Naive thymus-derived CD4-positive, alpha-beta T cell (primary cell): ENCODE measurements at regions not wholly inside any gene's neighbourhood (a gene's known extent, or its start where the extent isn't known, plus 50 kb on each side); places are given as distances from the start of the nearest gene placed in this dataset.

Experiments
- ATAC-seq: fragments of 150-1000 bp; cut with Tn5 transposase; 2 replicates; pipeline ENCODE4 v1.10.0; 2021; ENCODE audit warnings: mild to moderate bottlenecking, moderate library complexity
- CTCF ChIA-PET: fragments of 350-600 bp; sonication (Branson Sonifier 250); formaldehyde crosslinking; loops from one replicate; lab custom pipeline; 2021; ENCODE audit warnings: antibody characterized with exemption; lab: Charles Lee
- POLR2A ChIA-PET: fragments of 350-600 bp; sonication (Branson Sonifier 250); formaldehyde crosslinking; loops from one replicate; lab custom pipeline; 2021; ENCODE audit warnings: antibody characterized with exemption, inconsistent platforms; lab: Charles Lee
- DNase-seq, 9 donors: peaks; one replicate each; pipeline versions ENCODE4 v3.0.0 to v3.0.0-alpha.2; 2020 to 2022; ENCODE audit warnings: mixed read lengths in 1 of 9
- H3K27ac ChIP-seq: one replicate; pipeline ENCODE4 v1.7.0; 2013; ENCODE audit warnings: mild to moderate bottlenecking, low read depth, low read length, moderate library complexity
- H3K27me3 ChIP-seq, 2 donors: one replicate each; pipeline ENCODE4 v1.7.0; 2013; ENCODE audit warnings: low read length in 2 of 2, mild to moderate bottlenecking in 2 of 2, moderate library complexity in 2 of 2; ENCODE audit not compliant: control insufficient read depth in 2 of 2, insufficient read depth in 2 of 2
- H3K36me3 ChIP-seq, 3 experiments: 1 replicate in 2 of 3; 2 replicates in 1 of 3; pipeline ENCODE4 v1.7.0; 2013; ENCODE audit warnings: low read length in 3 of 3, mild to moderate bottlenecking in 3 of 3, moderate library complexity in 1 of 3; ENCODE audit not compliant: insufficient read depth in 3 of 3, control insufficient read depth in 2 of 3
- H3K4me1 ChIP-seq, 2 donors: one replicate each; pipeline ENCODE4 v1.7.0; 2013; ENCODE audit warnings: low read length in 2 of 2, mild to moderate bottlenecking in 2 of 2, moderate library complexity in 1 of 2; ENCODE audit not compliant: control insufficient read depth in 2 of 2, insufficient read depth in 2 of 2
- H3K4me3 ChIP-seq: 2 replicates; pipeline ENCODE4 v1.7.0; 2013; ENCODE audit warnings: mild to moderate bottlenecking, low read length
- H3K9me3 ChIP-seq, 3 experiments: 1 replicate in 2 of 3; 2 replicates in 1 of 3; pipeline ENCODE4 v1.7.0; 2013; ENCODE audit warnings: low read length in 3 of 3; ENCODE audit not compliant: control insufficient read depth in 2 of 3
- H3K27ac Mint-ChIP-seq, 9 donors: one replicate each; pipeline ENCODE4 v1.8.0; 2020 to 2022; ENCODE audit warnings: mixed read lengths in 9 of 9, mild to moderate bottlenecking in 8 of 9, moderate library complexity in 5 of 9, inconsistent platforms in 2 of 9
- H3K27me3 Mint-ChIP-seq, 5 donors: one replicate each; pipeline ENCODE4 v1.8.0; 2021 to 2022; ENCODE audit warnings: mixed read lengths in 5 of 5, mild to moderate bottlenecking in 1 of 5
- H3K36me3 Mint-ChIP-seq, 5 donors: one replicate each; pipeline ENCODE4 v1.8.0; 2020 to 2022; ENCODE audit warnings: mixed read lengths in 5 of 5, mild to moderate bottlenecking in 3 of 5, inconsistent platforms in 1 of 5
- H3K4me1 Mint-ChIP-seq, 7 donors: one replicate each; pipeline ENCODE4 v1.8.0; 2020 to 2022; ENCODE audit warnings: mixed read lengths in 7 of 7, mild to moderate bottlenecking in 3 of 7, inconsistent platforms in 1 of 7
- H3K4me3 Mint-ChIP-seq, 10 donors: one replicate each; pipeline ENCODE4 v1.8.0; 2020 to 2022; ENCODE audit warnings: mild to moderate bottlenecking in 10 of 10, mixed read lengths in 10 of 10, moderate library complexity in 6 of 10, inconsistent platforms in 2 of 10
- H3K9me3 Mint-ChIP-seq, 11 donors: one replicate each; pipeline ENCODE4 v1.8.0; 2020 to 2022; ENCODE audit warnings: mixed read lengths in 11 of 11, mild to moderate bottlenecking in 4 of 11, inconsistent platforms in 1 of 11, moderate library complexity in 1 of 11
- intact Hi-C, 2 donors: fragments of 100-400 bp; cut with micrococcal nuclease; formaldehyde crosslinking; loops; one replicate each; pipeline ENCODE4 v1.15.1; 2023

DNA sequence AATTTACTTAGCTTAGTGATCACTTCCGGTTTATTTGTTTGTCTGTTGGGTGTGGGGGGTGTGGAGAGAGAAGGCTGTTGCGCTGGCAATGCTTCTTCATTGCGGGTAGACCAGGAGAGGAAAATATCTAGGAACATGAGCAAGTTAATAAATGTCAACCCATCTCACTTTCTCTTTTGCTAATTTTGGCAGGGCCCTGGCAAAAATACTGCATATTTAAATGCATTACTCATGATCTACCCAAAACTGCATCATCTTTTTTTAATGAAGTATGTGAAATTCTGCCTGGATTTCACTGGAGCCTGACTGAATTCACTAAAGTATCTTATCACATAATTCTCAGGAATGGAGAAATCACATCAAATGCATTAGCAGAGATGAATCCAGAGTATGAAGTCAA lies 1131.0 kb upstream of the NXPH2 start:
- no peak overlapping the region for H3K27ac ChIP-seq
- Mint-ChIP-seq H3K4me3 (no peak overlapping the region), H3K4me1 (no peaks in the 10 kb centered on the region), H3K36me3 (no peaks in the 10 kb centered on the region), H3K9me3 (peaks cover 0 to 38% (median 11%) of the 10 kb centered on the region in 11 donors), H3K27me3 (peaks cover 0 to 4% (median 0%) of the 10 kb centered on the region in 5 donors), H3K27ac (no peak overlapping the region)
- H3K9me3 ChIP-seq = no peaks in the 10 kb centered on the region
- POLR2A ChIA-PET = no interaction called here
- ATAC-seq = no peak
- no peak overlapping the region for H3K4me3 ChIP-seq
- no peaks in the 10 kb centered on the region for H3K27me3 ChIP-seq
- no peaks in the 10 kb centered on the region for H3K36me3 ChIP-seq
- intact Hi-C loops = no loop called here
- no peak for DNase-seq
- H3K4me1 ChIP-seq = no peaks in the 10 kb centered on the region
- CTCF ChIA-PET = no interaction called here

DNA sequence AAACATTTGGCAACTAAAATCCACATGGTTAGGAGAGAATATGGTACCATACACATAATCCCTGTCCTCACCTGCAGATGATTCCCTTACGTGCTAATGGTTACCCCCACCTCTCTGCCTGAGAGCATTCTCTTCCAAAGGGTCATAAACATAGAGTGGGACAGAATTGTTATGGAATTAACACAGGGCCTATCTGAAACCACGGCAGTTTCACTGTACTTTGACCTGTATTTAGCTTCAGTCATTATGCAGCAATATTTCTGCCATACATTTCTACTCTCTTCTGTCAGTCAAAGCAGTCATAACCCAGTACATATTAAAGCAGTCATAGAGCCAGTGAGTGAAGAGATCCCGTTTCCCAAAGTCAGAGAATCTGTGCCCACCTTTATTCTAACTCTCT lies 1128.9 kb upstream of the NXPH2 start:
- CTCF ChIA-PET = no interaction called here
- H3K9me3 ChIP-seq = no peaks in the 10 kb centered on the region
- Mint-ChIP-seq H3K9me3 (peaks cover 3 to 37% (median 15%) of the 10 kb centered on the region in 11 donors), H3K36me3 (no peaks in the 10 kb centered on the region), H3K4me3 (no peak overlapping the region), H3K27ac (no peak overlapping the region), H3K4me1 (no peaks in the 10 kb centered on the region), H3K27me3 (peaks cover 0 to 4% (median 0%) of the 10 kb centered on the region in 5 donors)
- no peak overlapping the region for H3K4me3 ChIP-seq
- H3K27me3 ChIP-seq = no peaks in the 10 kb centered on the region
- ATAC-seq = no peak
- POLR2A ChIA-PET = no interaction called here
- no peaks in the 10 kb centered on the region for H3K36me3 ChIP-seq
- no peaks in the 10 kb centered on the region for H3K4me1 ChIP-seq
- no peak overlapping the region for H3K27ac ChIP-seq
- DNase-seq = no peak
- intact Hi-C loops = no loop called here

DNA sequence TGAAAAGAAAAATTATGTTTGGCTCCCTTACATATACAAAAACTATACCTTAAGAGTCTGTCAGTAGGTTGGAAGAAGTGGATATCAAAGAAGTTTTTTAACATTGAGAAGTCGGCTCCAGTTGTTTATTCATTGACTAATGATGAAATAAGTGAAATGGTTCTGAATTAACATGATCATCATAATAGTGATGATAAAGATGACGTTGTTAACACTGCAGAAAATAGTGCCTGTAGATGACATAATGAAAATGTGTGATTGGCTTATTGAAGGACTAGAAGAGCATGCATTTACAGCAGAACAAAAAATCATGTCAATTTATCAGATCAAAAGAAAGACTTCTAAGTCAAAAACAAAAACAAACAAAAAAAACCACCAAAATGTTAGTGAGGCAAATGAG lies 1125.4 kb upstream of the NXPH2 start:
- CTCF ChIA-PET = no interaction called here
- intact Hi-C loops = no loop called here
- no peak overlapping the region for H3K4me3 Mint-ChIP-seq
- ATAC-seq (no peak), DNase-seq (no peak)
- no peak overlapping the region for H3K27ac Mint-ChIP-seq
- no peaks in the 10 kb centered on the region for H3K4me1 Mint-ChIP-seq
- H3K9me3 ChIP-seq = no peaks in the 10 kb centered on the region
- peaks cover 3 to 24% (median 11%) of the 10 kb centered on the region in 11 donors for H3K9me3 Mint-ChIP-seq
- no peaks in the 10 kb centered on the region for H3K36me3 Mint-ChIP-seq
- no peaks in the 10 kb centered on the region for H3K27me3 Mint-ChIP-seq
- POLR2A ChIA-PET = no interaction called here
- no peak overlapping the region for H3K27ac ChIP-seq
- no peaks in the 10 kb centered on the region for H3K27me3 ChIP-seq
- no peaks in the 10 kb centered on the region for H3K36me3 ChIP-seq
- no peak overlapping the region for H3K4me3 ChIP-seq
- no peaks in the 10 kb centered on the region for H3K4me1 ChIP-seq

DNA sequence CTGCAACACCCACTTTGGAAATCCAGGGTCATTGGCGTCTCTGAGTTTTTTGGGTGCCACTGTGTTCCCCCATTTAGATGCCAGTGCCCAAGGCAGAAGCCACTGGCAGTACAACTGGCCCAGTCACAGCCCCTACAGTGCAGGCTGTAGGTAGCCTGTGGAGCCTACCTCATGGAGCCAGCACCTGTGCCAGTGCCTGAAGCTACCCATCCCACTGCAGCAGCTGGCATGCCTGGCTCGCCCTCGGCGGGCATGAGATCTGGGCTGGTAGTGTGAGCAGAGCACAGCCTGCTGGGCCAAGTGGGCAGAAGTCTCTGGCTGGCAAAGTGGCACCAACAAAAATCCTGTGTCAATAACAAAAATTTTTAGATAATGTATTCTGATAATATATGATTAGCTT lies 1111.4 kb upstream of the NXPH2 start:
- H3K36me3 ChIP-seq = no peaks in the 10 kb centered on the region
- no peak overlapping the region for H3K27ac Mint-ChIP-seq
- no peaks in the 10 kb centered on the region for H3K4me1 ChIP-seq
- no peak overlapping the region for H3K27ac ChIP-seq
- H3K4me3 Mint-ChIP-seq = no peak overlapping the region
- intact Hi-C loops = no loop called here
- H3K27me3 Mint-ChIP-seq = no peaks in the 10 kb centered on the region
- H3K4me1 Mint-ChIP-seq = no peaks in the 10 kb centered on the region
- H3K27me3 ChIP-seq = no peaks in the 10 kb centered on the region
- ATAC-seq = no peak
- peaks cover 0 to 22% (median 8%) of the 10 kb centered on the region in 11 donors for H3K9me3 Mint-ChIP-seq
- ChIA-PET CTCF (interaction anchor here (1.0 kb wide), 1 partner anchor 62 kb away, joined by 4 read pairs; no protein-coding TSS in a partner anchor), POLR2A (no interaction called here)
- H3K36me3 Mint-ChIP-seq = no peaks in the 10 kb centered on the region
- no peak for DNase-seq
- H3K9me3 ChIP-seq = no peaks in the 10 kb centered on the region
- H3K4me3 ChIP-seq = no peak overlapping the region

DNA sequence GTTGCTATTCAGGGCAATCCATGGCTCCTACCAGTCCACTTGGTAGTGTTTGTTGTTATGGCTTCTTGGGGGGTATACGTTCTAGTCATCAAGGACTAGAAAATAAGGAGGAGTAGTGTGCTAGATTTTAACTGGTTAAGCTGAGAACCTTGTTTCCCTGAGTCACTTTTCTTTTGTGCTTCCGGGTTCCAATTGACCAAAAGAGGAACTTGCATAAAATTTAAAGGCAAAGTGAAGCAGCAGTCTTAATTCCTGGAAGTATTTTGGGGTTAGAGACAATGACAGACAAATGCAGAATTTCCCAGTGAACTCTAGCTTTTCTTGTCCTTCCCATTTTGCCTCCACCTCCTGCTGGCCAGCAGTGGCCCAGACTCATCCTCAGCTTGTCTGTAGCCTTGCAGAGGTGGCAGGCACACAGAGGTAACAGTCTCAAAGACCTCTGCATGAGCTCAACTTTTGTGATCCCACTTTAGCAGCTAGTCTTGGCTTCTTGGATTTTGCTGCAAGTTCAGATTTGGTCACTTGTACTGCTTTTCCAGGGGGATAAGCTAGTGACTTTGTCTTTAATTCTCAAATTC lies 1105.8 kb upstream of the NXPH2 start:
- Histone ChIP-seq H3K9me3 (no peaks in the 10 kb centered on the region), H3K27me3 (no peaks in the 10 kb centered on the region), H3K27ac (no peak overlapping the region), H3K4me3 (no peak overlapping the region), H3K4me1 (no peaks in the 10 kb centered on the region), H3K36me3 (no peaks in the 10 kb centered on the region)
- intact Hi-C loops = no loop called here
- H3K9me3 Mint-ChIP-seq = peaks cover 0 to 27% (median 6%) of the 10 kb centered on the region in 11 donors
- ChIA-PET POLR2A (no interaction called here), CTCF (no interaction called here)
- no peak for DNase-seq
- H3K36me3 Mint-ChIP-seq = no peaks in the 10 kb centered on the region
- H3K27ac Mint-ChIP-seq = no peak overlapping the region
- H3K4me1 Mint-ChIP-seq = no peaks in the 10 kb centered on the region
- no peak for ATAC-seq
- H3K4me3 Mint-ChIP-seq = no peak overlapping the region
- no peaks in the 10 kb centered on the region for H3K27me3 Mint-ChIP-seq

DNA sequence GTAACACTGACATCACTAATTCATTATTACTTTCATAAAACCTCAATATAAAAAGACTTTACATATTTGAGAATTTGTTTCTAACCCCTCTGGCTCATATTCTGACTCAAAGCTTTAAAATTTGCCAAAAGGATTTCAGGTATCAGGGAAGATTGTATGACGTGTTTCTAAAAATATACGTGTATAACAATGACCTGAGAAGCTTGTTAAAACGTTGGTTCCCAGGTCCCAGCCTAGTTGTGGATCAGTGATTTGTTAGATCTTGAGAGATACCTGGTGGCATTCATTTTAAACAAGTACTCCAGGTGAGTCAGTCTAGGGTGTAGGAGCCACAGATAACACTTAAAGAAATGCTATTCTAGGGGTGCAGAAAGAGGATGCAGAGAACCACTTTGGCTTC lies 1096.8 kb upstream of the NXPH2 start:
- no peaks in the 10 kb centered on the region for H3K9me3 ChIP-seq
- POLR2A ChIA-PET = no interaction called here
- H3K36me3 ChIP-seq = no peaks in the 10 kb centered on the region
- no peak overlapping the region for H3K27ac ChIP-seq
- Mint-ChIP-seq H3K27me3 (no peaks in the 10 kb centered on the region), H3K4me3 (no peak overlapping the region), H3K4me1 (no peaks in the 10 kb centered on the region), H3K36me3 (peaks cover 0 to 3% (median 0%) of the 10 kb centered on the region in 5 donors), H3K27ac (no peak overlapping the region), H3K9me3 (peaks cover 0 to 10% (median 3%) of the 10 kb centered on the region in 11 donors)
- intact Hi-C loops = no loop called here
- DNase-seq = no peak
- no peak overlapping the region for H3K4me3 ChIP-seq
- no peak for ATAC-seq
- no peaks in the 10 kb centered on the region for H3K27me3 ChIP-seq
- CTCF ChIA-PET = no interaction called here
- no peaks in the 10 kb centered on the region for H3K4me1 ChIP-seq

DNA sequence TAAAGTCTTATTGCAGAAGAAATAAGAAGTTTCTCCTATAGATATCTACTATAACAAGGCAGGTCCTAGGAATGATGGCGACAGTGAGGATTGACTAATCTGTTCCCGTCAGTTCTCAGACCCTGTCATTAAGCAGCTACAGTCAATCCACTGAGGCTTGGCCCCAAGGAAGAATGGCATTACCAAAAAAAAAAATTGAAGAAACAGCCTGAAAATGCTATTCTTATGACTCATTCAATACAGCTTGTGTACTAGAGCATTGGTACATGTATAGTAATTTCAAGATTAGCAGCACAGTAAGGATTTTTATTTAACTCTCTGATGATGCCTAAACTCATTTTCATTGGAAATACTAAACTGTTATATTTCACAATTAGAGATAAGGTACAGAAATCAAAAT lies 1096.1 kb upstream of the NXPH2 start:
- intact Hi-C loops = no loop called here
- CTCF ChIA-PET = no interaction called here

More for the DNA sequence above, 1096.1 kb upstream of the NXPH2 start:
- H3K36me3 Mint-ChIP-seq = peaks cover 0 to 3% (median 0%) of the 10 kb centered on the region in 5 donors
- Histone ChIP-seq H3K36me3 (no peaks in the 10 kb centered on the region), H3K27me3 (no peaks in the 10 kb centered on the region), H3K27ac (no peak overlapping the region), H3K9me3 (no peaks in the 10 kb centered on the region), H3K4me3 (no peak overlapping the region), H3K4me1 (no peaks in the 10 kb centered on the region)
- ATAC-seq (no peak), DNase-seq (no peak)
- H3K4me3 Mint-ChIP-seq = no peak overlapping the region
- H3K27me3 Mint-ChIP-seq = no peaks in the 10 kb centered on the region
- POLR2A ChIA-PET = no interaction called here
- H3K4me1 Mint-ChIP-seq = no peaks in the 10 kb centered on the region
- H3K27ac Mint-ChIP-seq = no peak overlapping the region
- peaks cover 0 to 10% (median 3%) of the 10 kb centered on the region in 11 donors for H3K9me3 Mint-ChIP-seq
